SU-DHL-6 (cell line): ENCODE measurements at regions not wholly inside any gene's neighbourhood (a gene's known extent, or its start where the extent isn't known, plus 50 kb on each side); places are given as distances from the start of the nearest gene placed in this dataset.

Source experiments
- CTCF ChIP-seq: fragments of 200-600 bp; sonication (generic); IDR thresholded peaks from one replicate; pipeline ENCODE4 v1.5.1; 2017; ENCODE audit warnings: antibody characterized with exemption, mild to moderate bottlenecking, low read length, moderate library complexity; ENCODE audit not compliant: insufficient read depth, poor library complexity, severe bottlenecking
- EZH2phosphoT487 ChIP-seq: fragments of 200-600 bp; sonication (generic), shearing (Covaris generic); conservative IDR thresholded peaks from 2 replicates; pipeline ENCODE4 v1.6.1; 2018; ENCODE audit warnings: mild to moderate bottlenecking, antibody characterized with exemption, low read length, moderate library complexity, mixed read lengths

DNA sequence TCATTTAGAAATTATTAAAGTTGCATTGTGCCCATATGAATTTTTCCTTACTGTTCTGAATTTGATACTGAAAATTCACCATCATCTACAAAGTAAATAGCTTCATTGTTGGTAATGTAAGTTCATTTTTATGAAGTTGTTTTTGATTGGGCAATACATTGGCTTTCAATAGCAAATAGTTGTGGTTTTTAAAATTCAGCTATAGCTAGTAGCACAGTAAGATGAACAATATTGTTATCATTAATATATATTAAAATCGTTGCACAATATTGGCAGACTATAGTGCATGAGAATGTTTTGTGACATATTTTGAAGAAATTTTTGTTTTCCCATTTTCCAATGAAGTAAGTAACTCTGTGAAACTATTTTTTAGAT lies 575.0 kb downstream of the PRKD1 start:
- no peak for TF ChIP-seq CTCF
- TF ChIP-seq EZH2phosphoT487: no peak
